Loucy (cell line): ENCODE measurements at regions not wholly inside any gene's neighbourhood (a gene's known extent, or its start where the extent isn't known, plus 50 kb on each side); places are given as distances from the start of the nearest gene placed in this dataset.

Experiments used
- H2AFZ ChIP-seq: fragments of 200-600 bp; sonication (generic); 2 replicates; pipeline ENCODE4 v1.6.0; 2016; ENCODE audit warnings: antibody characterized with exemption, mild to moderate bottlenecking, low read length, moderate library complexity
- H3F3A ChIP-seq: fragments of 200-600 bp; 2 replicates; pipeline ENCODE4 v1.6.0; 2016; ENCODE audit warnings: antibody characterized with exemption, low read depth, mild to moderate bottlenecking
- H3K27me3 ChIP-seq: fragments of 200-600 bp; sonication (generic); 2 replicates; pipeline ENCODE4 v1.6.1; 2014; ENCODE audit warnings: low read length, mild to moderate bottlenecking; ENCODE audit not compliant: insufficient read depth, poor library complexity, severe bottlenecking
- H3K36me3 ChIP-seq: fragments of 200-600 bp; sonication (generic); 2 replicates; pipeline ENCODE4 v1.6.1; 2016; ENCODE audit warnings: low read length; ENCODE audit not compliant: insufficient read depth
- H3K4me1 ChIP-seq: fragments of 200-600 bp; sonication (generic); 2 replicates; pipeline ENCODE4 v1.5.1; 2014; ENCODE audit warnings: low read length, mild to moderate bottlenecking; ENCODE audit not compliant: insufficient read depth, poor library complexity, severe bottlenecking
- H3K4me2 ChIP-seq: fragments of 200-600 bp; sonication (generic); 2 replicates; pipeline ENCODE4 v1.6.0; 2014; ENCODE audit warnings: antibody characterized with exemption, low read length, low read depth, mild to moderate bottlenecking; ENCODE audit not compliant: poor library complexity, severe bottlenecking
- H3K4me3 ChIP-seq: fragments of 200-600 bp; sonication (generic); 2 replicates; pipeline ENCODE4 v1.5.1; 2014; ENCODE audit warnings: low read length, mild to moderate bottlenecking, mixed read lengths; ENCODE audit not compliant: poor library complexity, severe bottlenecking
- H3K79me2 ChIP-seq: fragments of 200-600 bp; sonication (generic); 2 replicates; pipeline ENCODE4 v1.6.1; 2014; ENCODE audit warnings: low read length; ENCODE audit not compliant: insufficient read depth
- H3K9ac ChIP-seq: fragments of 200-600 bp; sonication (generic); 2 replicates; pipeline ENCODE4 v1.6.0; 2014; ENCODE audit warnings: mild to moderate bottlenecking, low read depth, low read length, moderate library complexity; ENCODE audit not compliant: poor library complexity, severe bottlenecking
- H3K9me2 ChIP-seq: fragments of 200-600 bp; sonication (generic); replicated peaks from 2 replicates; pipeline ENCODE4 v1.6.1; 2016; ENCODE audit warnings: low read depth, low read length, mixed read lengths
- H3K9me3 ChIP-seq: fragments of 200-600 bp; sonication (generic); 2 replicates; pipeline ENCODE4 v1.6.1; 2014; ENCODE audit warnings: mild to moderate bottlenecking, antibody characterized with exemption, low read length, low read depth; ENCODE audit not compliant: insufficient read depth
- H4K20me1 ChIP-seq: fragments of 200-600 bp; sonication (generic); 2 replicates; pipeline ENCODE4 v1.6.0; 2014; ENCODE audit warnings: antibody characterized with exemption, low read length, mild to moderate bottlenecking; ENCODE audit not compliant: insufficient read depth, poor library complexity, severe bottlenecking
- CTCF ChIP-seq: fragments of 200-600 bp; sonication (generic); conservative IDR thresholded peaks from 2 replicates; pipeline ENCODE4 v1.5.1; 2014; ENCODE audit warnings: mild to moderate bottlenecking, antibody characterized with exemption, low read length
- EZH2phosphoT487 ChIP-seq: fragments of 200-600 bp; IDR thresholded peaks from 2 replicates; pipeline ENCODE4 v1.6.1; 2018; ENCODE audit warnings: antibody characterized with exemption, mild to moderate bottlenecking, moderate library complexity, borderline replicate concordance

GRCh38 chr10:113292743-113293142, 260.1 kb upstream of the HABP2 start:
- Histone ChIP-seq H2AFZ (no peak overlapping the region), H3K4me2 (no peak overlapping the region), H4K20me1 (no peaks in the 10 kb centered on the region), H3K27me3 (no peaks in the 10 kb centered on the region), H3K4me1 (no peaks in the 10 kb centered on the region), H3K9ac (no peak overlapping the region), H3K36me3 (no peaks in the 10 kb centered on the region), H3K9me3 (no peaks in the 10 kb centered on the region), H3F3A (no peaks in the 10 kb centered on the region), H3K4me3 (no peak overlapping the region), H3K79me2 (no peaks in the 10 kb centered on the region), H3K9me2 (no peaks in the 10 kb centered on the region)
- TF ChIP-seq EZH2phosphoT487 (no peak), CTCF (no peak)

- Histone ChIP-seq H3K36me3 (no peaks in the 10 kb centered on the region), H3F3A (no peaks in the 10 kb centered on the region), H3K9me3 (no peaks in the 10 kb centered on the region), H3K79me2 (no peaks in the 10 kb centered on the region), H4K20me1 (no peaks in the 10 kb centered on the region), H3K27me3 (no peaks in the 10 kb centered on the region), H2AFZ (no peak overlapping the region), H3K4me3 (no peak overlapping the region), H3K9ac (no peak overlapping the region), H3K9me2 (no peaks in the 10 kb centered on the region), H3K4me1 (no peaks in the 10 kb centered on the region), H3K4me2 (no peak overlapping the region)
- no peak for TF ChIP-seq CTCF
- no peak for TF ChIP-seq EZH2phosphoT487
Measured at GRCh38 chr10:113293167-113293566, 259.7 kb upstream of the HABP2 start.

- H4K20me1 ChIP-seq, result no peaks in the 10 kb centered on the region
- no peaks in the 10 kb centered on the region for H3K9me2 ChIP-seq
- TF ChIP-seq CTCF (no peak), EZH2phosphoT487 (no peak)
- H3K4me1 ChIP-seq, result no peaks in the 10 kb centered on the region
- H2AFZ ChIP-seq, result no peak overlapping the region
- H3K9ac ChIP-seq, result no peak overlapping the region
- H3F3A ChIP-seq, result no peaks in the 10 kb centered on the region
- no peaks in the 10 kb centered on the region for H3K79me2 ChIP-seq
- H3K36me3 ChIP-seq, result no peaks in the 10 kb centered on the region
- no peak overlapping the region for H3K4me3 ChIP-seq
- H3K27me3 ChIP-seq, result no peaks in the 10 kb centered on the region
- no peaks in the 10 kb centered on the region for H3K9me3 ChIP-seq
- no peak overlapping the region for H3K4me2 ChIP-seq
Measured at GRCh38 chr10:113294868-113295267, 258.0 kb upstream of the HABP2 start.
